H9 (cell line): ENCODE measurements at regions not wholly inside any gene's neighbourhood (a gene's known extent, or its start where the extent isn't known, plus 50 kb on each side); places are given as distances from the start of the nearest gene placed in this dataset.
A peak's percentile ranks its signal among the peaks of the same experiment; 100 is the strongest.

Experiments used
- DNase-seq: peaks from one replicate; pipeline ENCODE4 v3.0.0-alpha.2; 2017
- H2AFZ ChIP-seq: one replicate; pipeline ENCODE4 v1.6.1; 2013; ENCODE audit warnings: mild to moderate bottlenecking, low read length, control low read depth, moderate library complexity
- H2AK5ac ChIP-seq: 2 replicates; pipeline ENCODE4 v1.6.1; 2013; ENCODE audit warnings: low read length, control low read depth, mixed read lengths; ENCODE audit not compliant: insufficient read length
- H2BK120ac ChIP-seq: one replicate; pipeline ENCODE4 v1.6.1; 2013; ENCODE audit warnings: low read depth, mild to moderate bottlenecking, low read length, control low read depth, inconsistent platforms; ENCODE audit not compliant: poor library complexity, severe bottlenecking
- H2BK12ac ChIP-seq: 2 replicates; pipeline ENCODE4 v1.6.1; 2013; ENCODE audit warnings: low read length, control low read depth, mixed read lengths, low read depth; ENCODE audit not compliant: insufficient read length
- H2BK15ac ChIP-seq: 2 replicates; pipeline ENCODE4 v1.6.1; 2013; ENCODE audit warnings: low read depth, low read length, control low read depth
- H2BK20ac ChIP-seq: one replicate; pipeline ENCODE4 v1.6.1; 2013; ENCODE audit warnings: low read depth, mild to moderate bottlenecking, low read length, control low read depth, inconsistent platforms; ENCODE audit not compliant: poor library complexity, severe bottlenecking
- H2BK5ac ChIP-seq: 2 replicates; pipeline ENCODE4 v1.6.1; 2013; ENCODE audit warnings: low read length, control low read depth, mixed read lengths; ENCODE audit not compliant: insufficient read length
- H3K14ac ChIP-seq: 2 replicates; pipeline ENCODE4 v1.6.1; 2013; ENCODE audit warnings: low read length, control low read depth; ENCODE audit not compliant: insufficient read depth
- H3K18ac ChIP-seq: 2 replicates; pipeline ENCODE4 v1.6.1; 2013; ENCODE audit warnings: low read depth, mild to moderate bottlenecking, mixed read lengths, low read length, control low read depth; ENCODE audit not compliant: insufficient read length
- H3K23ac ChIP-seq: 2 replicates; pipeline ENCODE4 v1.6.1; 2013; ENCODE audit warnings: low read length, control low read depth, mixed read lengths, low read depth; ENCODE audit not compliant: insufficient read length
- H3K23me2 ChIP-seq: 2 replicates; pipeline ENCODE4 v1.6.1; 2013; ENCODE audit warnings: low read depth, mild to moderate bottlenecking, mixed read lengths, low read length, control low read depth; ENCODE audit not compliant: insufficient read length, poor library complexity, severe bottlenecking
- H3K27ac ChIP-seq: 2 replicates; pipeline ENCODE4 v1.5.1; 2013; ENCODE audit warnings: low read length, control low read depth, mixed read lengths, low read depth; ENCODE audit not compliant: insufficient read length
- H3K27me3 ChIP-seq: 2 replicates; pipeline ENCODE4 v1.6.1; 2013; ENCODE audit warnings: low read length, control low read depth, inconsistent platforms; ENCODE audit not compliant: insufficient read depth
- H3K4ac ChIP-seq: 2 replicates; pipeline ENCODE4 v1.6.1; 2013; ENCODE audit warnings: low read depth, mild to moderate bottlenecking, control low read depth, inconsistent platforms, low read length, moderate library complexity
- H3K4me1 ChIP-seq: 2 replicates; pipeline ENCODE4 v1.6.1; 2013; ENCODE audit warnings: low read length, control low read depth, inconsistent platforms; ENCODE audit not compliant: insufficient read depth
- H3K4me2 ChIP-seq: 2 replicates; pipeline ENCODE4 v1.6.1; 2013; ENCODE audit warnings: low read length, control low read depth, mixed read lengths; ENCODE audit not compliant: insufficient read length, insufficient read depth
- H3K56ac ChIP-seq: 2 replicates; pipeline ENCODE4 v1.6.1; 2013; ENCODE audit warnings: low read depth, mild to moderate bottlenecking, mixed read lengths, low read length, control low read depth; ENCODE audit not compliant: insufficient read length
- H3K79me1 ChIP-seq: 2 replicates; pipeline ENCODE4 v1.6.1; 2013; ENCODE audit warnings: low read depth, mild to moderate bottlenecking, moderate library complexity, low read length, control low read depth, inconsistent platforms; ENCODE audit not compliant: insufficient read depth, poor library complexity, severe bottlenecking
- H3K79me2 ChIP-seq: 2 replicates; pipeline ENCODE4 v1.6.1; 2013; ENCODE audit warnings: low read length, control low read depth, inconsistent platforms; ENCODE audit not compliant: insufficient read depth
- H3K9ac ChIP-seq: 2 replicates; pipeline ENCODE4 v1.6.1; 2013; ENCODE audit warnings: low read length, control low read depth, mixed read lengths; ENCODE audit not compliant: insufficient read length; ENCODE audit errors: extremely low read depth
- H3K9me3 ChIP-seq: one replicate; pipeline ENCODE4 v1.6.1; 2013; ENCODE audit warnings: low read depth, low read length, inconsistent platforms; ENCODE audit not compliant: control insufficient read depth
- H3T11ph ChIP-seq: one replicate; pipeline ENCODE4 v1.6.1; 2013; ENCODE audit warnings: mild to moderate bottlenecking, low read length, control low read depth, inconsistent platforms
- H4K20me1 ChIP-seq: one replicate; pipeline ENCODE4 v1.6.1; 2013; ENCODE audit not compliant: control insufficient read depth, insufficient read length, insufficient read depth
- H4K5ac ChIP-seq: 2 replicates; pipeline ENCODE4 v1.6.1; 2013; ENCODE audit warnings: low read depth, mild to moderate bottlenecking, mixed read lengths, low read length, control low read depth; ENCODE audit not compliant: insufficient read length
- H4K8ac ChIP-seq: replicated peaks from 2 replicates; pipeline ENCODE4 v1.6.1; 2013; ENCODE audit warnings: low read length, control low read depth, mixed read lengths, low read depth; ENCODE audit not compliant: insufficient read length
- H4K91ac ChIP-seq: 2 replicates; pipeline ENCODE4 v1.6.1; 2013; ENCODE audit warnings: low read depth, mild to moderate bottlenecking, moderate library complexity, mixed read lengths, low read length, control low read depth; ENCODE audit not compliant: insufficient read length
- H3K27ac Mint-ChIP-seq, 3 experiments: 2 replicates in 2 of 3; 3 replicates in 1 of 3; pipeline ENCODE4 v1.8.0; 2020 to 2021; ENCODE audit warnings: mixed read lengths in 3 of 3, mild to moderate bottlenecking in 1 of 3, moderate library complexity in 1 of 3
- H3K27me3 Mint-ChIP-seq: 2 replicates; pipeline ENCODE4 v1.8.0; 2021; ENCODE audit warnings: low read depth, mild to moderate bottlenecking, moderate library complexity, mixed read lengths
- H3K36me3 Mint-ChIP-seq, 3 experiments: 2 replicates in 2 of 3; 3 replicates in 1 of 3; pipeline ENCODE4 v1.8.0; 2020 to 2021; ENCODE audit warnings: low read depth in 3 of 3, mixed read lengths in 3 of 3; ENCODE audit not compliant: insufficient read depth in 1 of 3
- H3K4me1 Mint-ChIP-seq, 2 experiments: 2 replicates each; pipeline ENCODE4 v1.8.0; 2020; ENCODE audit warnings: mixed read lengths in 2 of 2
- H3K4me3 Mint-ChIP-seq, 2 experiments: 2 replicates in 1 of 2; 3 replicates in 1 of 2; pipeline ENCODE4 v1.8.0; 2020 to 2021; ENCODE audit warnings: mild to moderate bottlenecking in 2 of 2, mixed read lengths in 2 of 2, moderate library complexity in 1 of 2
- H3K9me3 Mint-ChIP-seq, 2 experiments: 2 replicates in 1 of 2; 3 replicates in 1 of 2; pipeline ENCODE4 v1.8.0; 2020; ENCODE audit warnings: mild to moderate bottlenecking in 2 of 2, mixed read lengths in 2 of 2, moderate library complexity in 1 of 2
- WGBS: extraction: QIAGEN DNeasy Blood & Tissue Kit; methylation state at CpG from one replicate; pipeline ENCODE4 v1.1.7; 2013; ENCODE audit warnings: missing lambda C conversion rate, low lambda C conversion rate, mixed read lengths; ENCODE audit not compliant: insufficient read length; ENCODE audit errors: extremely low coverage; 5-methylcytosine and 5-hydroxymethylcytosine counted together
- TF ChIP-seq, protein P1 (sequence below): fragments of 200-600 bp; sonication (generic); conservative IDR thresholded peaks from 3 replicates; pipeline ENCODE4 v1.8.0; 2021; ENCODE audit warnings: antibody characterized with exemption, mild to moderate bottlenecking

DNA sequence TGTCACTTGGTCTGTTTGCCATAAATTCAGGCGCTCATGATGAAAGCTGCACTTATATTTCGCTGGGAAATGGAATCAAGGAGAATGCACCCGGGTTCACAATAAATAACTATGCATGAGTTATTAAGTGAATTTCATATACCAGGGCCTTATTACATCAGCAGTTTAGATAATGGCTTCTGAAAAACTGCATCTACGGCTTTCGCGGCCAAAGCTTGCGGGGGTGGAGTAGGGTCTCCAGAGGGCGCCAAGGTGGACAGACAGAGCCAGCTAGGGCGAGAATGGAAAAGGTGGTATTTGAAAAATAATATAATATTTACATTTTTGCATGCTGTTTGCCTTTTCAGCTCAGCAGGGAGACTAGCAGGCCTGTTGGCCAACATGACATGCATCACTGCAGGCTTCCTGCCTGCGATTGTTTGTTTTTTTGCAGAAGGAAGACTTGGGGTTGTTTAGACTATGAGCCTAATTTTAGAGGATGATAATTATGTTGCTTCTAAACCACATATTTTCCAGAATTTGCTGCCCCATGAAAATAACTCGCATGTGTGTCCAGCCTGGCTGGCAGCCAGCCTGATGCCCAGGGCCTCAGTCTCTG lies 173.8 kb upstream of the IRX3 start:
- H3K18ac ChIP-seq = no peak overlapping the region
- H2BK15ac ChIP-seq = no peak overlapping the region
- no peak overlapping the region for H4K8ac ChIP-seq
- peaks cover 4% of the 10 kb centered on the region for H3K27me3 Mint-ChIP-seq
- DNase-seq = no peak
- H3K4me3 Mint-ChIP-seq = no peak overlapping the region
- H3K9me3 ChIP-seq = no peaks in the 10 kb centered on the region
- H2AK5ac ChIP-seq = no peak overlapping the region
- no peaks in the 10 kb centered on the region for H3K79me2 ChIP-seq
- no peak overlapping the region for H3T11ph ChIP-seq
- H3K9ac ChIP-seq = no peak overlapping the region
- WGBS = no CpG with 5 or more reads among the region's 11 CpGs
- H2AFZ ChIP-seq = no peak overlapping the region
- no peak overlapping the region for H2BK12ac ChIP-seq
- H3K27ac Mint-ChIP-seq = no peak overlapping the region; a peak in 1 of 7 replicates
- no peak overlapping the region for H4K91ac ChIP-seq
- no peak overlapping the region for H3K27ac ChIP-seq
- H3K4ac ChIP-seq = no peak overlapping the region
- no peaks in the 10 kb centered on the region for H3K27me3 ChIP-seq
- no peak overlapping the region for H3K56ac ChIP-seq
- peaks cover 0 to 12% (median 0%) of the 10 kb centered on the region in 3 experiments; a peak in 3 of 7 replicates for H3K36me3 Mint-ChIP-seq
- peaks cover 5 to 12% of the 10 kb centered on the region in 2 experiments for H3K9me3 Mint-ChIP-seq
- H3K4me1 ChIP-seq = peaks cover 5% of the 10 kb centered on the region; the same call in 1 of the 2 replicates
- H3K79me1 ChIP-seq = no peaks in the 10 kb centered on the region
- no peaks in the 10 kb centered on the region for H4K20me1 ChIP-seq
- no peaks in the 10 kb centered on the region for H3K23me2 ChIP-seq
- H2BK5ac ChIP-seq = no peak overlapping the region
- no peak overlapping the region for H3K23ac ChIP-seq
- no peak overlapping the region for H2BK20ac ChIP-seq
- TF ChIP-seq, protein P1, sequence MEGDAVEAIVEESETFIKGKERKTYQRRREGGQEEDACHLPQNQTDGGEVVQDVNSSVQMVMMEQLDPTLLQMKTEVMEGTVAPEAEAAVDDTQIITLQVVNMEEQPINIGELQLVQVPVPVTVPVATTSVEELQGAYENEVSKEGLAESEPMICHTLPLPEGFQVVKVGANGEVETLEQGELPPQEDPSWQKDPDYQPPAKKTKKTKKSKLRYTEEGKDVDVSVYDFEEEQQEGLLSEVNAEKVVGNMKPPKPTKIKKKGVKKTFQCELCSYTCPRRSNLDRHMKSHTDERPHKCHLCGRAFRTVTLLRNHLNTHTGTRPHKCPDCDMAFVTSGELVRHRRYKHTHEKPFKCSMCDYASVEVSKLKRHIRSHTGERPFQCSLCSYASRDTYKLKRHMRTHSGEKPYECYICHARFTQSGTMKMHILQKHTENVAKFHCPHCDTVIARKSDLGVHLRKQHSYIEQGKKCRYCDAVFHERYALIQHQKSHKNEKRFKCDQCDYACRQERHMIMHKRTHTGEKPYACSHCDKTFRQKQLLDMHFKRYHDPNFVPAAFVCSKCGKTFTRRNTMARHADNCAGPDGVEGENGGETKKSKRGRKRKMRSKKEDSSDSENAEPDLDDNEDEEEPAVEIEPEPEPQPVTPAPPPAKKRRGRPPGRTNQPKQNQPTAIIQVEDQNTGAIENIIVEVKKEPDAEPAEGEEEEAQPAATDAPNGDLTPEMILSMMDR = 0 out of 3 replicates have a peak, but pooled peaks have one; percentile 16
- no peak overlapping the region for H3K14ac ChIP-seq
- H3K4me1 Mint-ChIP-seq = peaks cover 22 to 45% of the 10 kb centered on the region in 2 experiments
- no peak overlapping the region for H3K4me2 ChIP-seq
- H4K5ac ChIP-seq = no peak overlapping the region
- no peak overlapping the region for H2BK120ac ChIP-seq
